DMS79 treated with DMSO at 0.1 percent for 48 hours (cell line): ENCODE measurements at regions not wholly inside any gene's neighbourhood (a gene's known extent, or its start where the extent isn't known, plus 50 kb on each side); places are given as distances from the start of the nearest gene placed in this dataset.
"Not testable (repeated sequence)": the region's sequence is repeated elsewhere in the genome, so short reads cannot be mapped to it uniquely, and the experiment has no call there.

ENCODE experiments used
- DNase-seq: peaks from one replicate; lab custom pipeline; 2025; lab: John Stamatoyannopoulos, UW

GRCh38 chr12:13440844-13441243 lies 244.3 kb downstream of the EMP1 start:
- peak; percentile 23 for DNase-seq

GRCh38 chr12:13437541-13437940 lies 241.0 kb downstream of the EMP1 start:
- no peak for DNase-seq

- no peak for DNase-seq
Measured at GRCh38 chr12:13436696-13437391, 240.3 kb downstream of the EMP1 start.

- peak; percentile 33 for DNase-seq
Measured at GRCh38 chr12:13436182-13436581, 239.7 kb downstream of the EMP1 start.

GRCh38 chr12:13435235-13435933 lies 238.9 kb downstream of the EMP1 start:
- DNase-seq = no peak

GRCh38 chr12:13433768-13434167 lies 237.2 kb downstream of the EMP1 start:
- DNase-seq = no peak

GRCh38 chr12:13431041-13431440 lies 234.5 kb downstream of the EMP1 start:
- no peak for DNase-seq

- DNase-seq = peak; percentile 53
Measured at GRCh38 chr12:13428538-13429265, 232.2 kb downstream of the EMP1 start.

GRCh38 chr12:13425766-13426165 lies 229.2 kb downstream of the EMP1 start:
- no peak for DNase-seq

GRCh38 chr12:13422291-13422690 lies 225.8 kb downstream of the EMP1 start:
- no peak for DNase-seq

GRCh38 chr12:13417516-13417915 lies 221.0 kb downstream of the EMP1 start:
- DNase-seq = no peak

GRCh38 chr12:13411287-13411686 lies 214.8 kb downstream of the EMP1 start:
- no peak for DNase-seq

GRCh38 chr12:13405961-13406703 lies 209.6 kb downstream of the EMP1 start:
- DNase-seq = no peak

GRCh38 chr12:13404631-13405473 lies 208.3 kb downstream of the EMP1 start:
- DNase-seq = no peak

- DNase-seq = no peak
Measured at GRCh38 chr12:13404111-13404628, 207.6 kb downstream of the EMP1 start.

- DNase-seq = not testable (repeated sequence)
Measured at GRCh38 chr12:13391375-13391774, 194.8 kb downstream of the EMP1 start.

GRCh38 chr12:13390918-13391317 lies 194.4 kb downstream of the EMP1 start:
- DNase-seq = no peak

- peak; percentile 97 for DNase-seq
Measured at GRCh38 chr12:13390381-13390861, 193.9 kb downstream of the EMP1 start.

GRCh38 chr12:13387101-13387500 lies 190.6 kb downstream of the EMP1 start:
- no peak for DNase-seq

GRCh38 chr12:13386323-13387039 lies 190.0 kb downstream of the EMP1 start:
- peak; percentile 16 for DNase-seq
